ENCODE measurements at regions not wholly inside any gene's neighbourhood (a gene's known extent, or its start where the extent isn't known, plus 50 kb on each side); places are given as distances from the start of the nearest gene placed in this dataset.

DNA sequence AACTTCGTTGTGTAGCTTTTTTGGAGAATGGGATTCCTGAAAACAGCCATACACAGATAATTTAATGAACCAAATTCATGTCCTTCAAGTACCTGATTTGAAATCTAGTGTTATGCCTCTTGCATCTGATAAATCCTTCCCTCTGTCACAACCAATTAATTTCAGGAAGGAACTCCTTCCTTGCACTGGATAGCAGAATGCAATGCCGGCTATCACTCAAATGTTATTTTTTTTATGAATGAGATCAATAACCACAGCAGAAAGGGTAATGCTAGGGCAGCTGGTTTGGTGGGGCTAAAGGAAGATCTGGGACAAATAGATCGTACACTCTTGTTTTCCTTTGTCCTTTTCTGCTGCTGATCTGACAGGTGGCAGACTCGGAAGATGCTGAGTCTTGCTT, 899.5 kb upstream of the GYPC start:
- Histone ChIP-seq H3K27ac (ENCODE audit: low read length) (no peak overlapping the region), H3K4me3 (ENCODE audit: low read length) (no peak overlapping the region), H3K9me3 (replicated peaks; ENCODE audit: insufficient read depth, low read length) (no peaks in the 10 kb centered on the region), H3K79me2 (ENCODE audit: low read length) (no peaks in the 10 kb centered on the region), H3F3A (ENCODE audit: insufficient read depth, low read length) (no peaks in the 10 kb centered on the region), H3K9me2 (replicated peaks; ENCODE audit: insufficient read depth, low read length) (no peaks in the 10 kb centered on the region), H3K9ac (ENCODE audit: low read length) (no peak overlapping the region), H3K4me2 (ENCODE audit: low read depth, low read length) (no peak overlapping the region), H4K20me1 (ENCODE audit: insufficient read depth, low read length) (no peaks in the 10 kb centered on the region), H2AFZ (ENCODE audit: low read length) (no peak overlapping the region), H3K36me3 (replicated peaks; ENCODE audit: insufficient read depth, low read length) (no peaks in the 10 kb centered on the region), H3K27me3 (replicated peaks; ENCODE audit: insufficient read depth, low read length) (no peaks in the 10 kb centered on the region), H3K4me1 (ENCODE audit: low read length) (no peaks in the 10 kb centered on the region)
- DNase-seq = no peak
- TF ChIP-seq EZH2phosphoT487 (IDR thresholded peaks at IDR 0.05; ENCODE audit: low read length) = no peak
- TF ChIP-seq, protein P1, sequence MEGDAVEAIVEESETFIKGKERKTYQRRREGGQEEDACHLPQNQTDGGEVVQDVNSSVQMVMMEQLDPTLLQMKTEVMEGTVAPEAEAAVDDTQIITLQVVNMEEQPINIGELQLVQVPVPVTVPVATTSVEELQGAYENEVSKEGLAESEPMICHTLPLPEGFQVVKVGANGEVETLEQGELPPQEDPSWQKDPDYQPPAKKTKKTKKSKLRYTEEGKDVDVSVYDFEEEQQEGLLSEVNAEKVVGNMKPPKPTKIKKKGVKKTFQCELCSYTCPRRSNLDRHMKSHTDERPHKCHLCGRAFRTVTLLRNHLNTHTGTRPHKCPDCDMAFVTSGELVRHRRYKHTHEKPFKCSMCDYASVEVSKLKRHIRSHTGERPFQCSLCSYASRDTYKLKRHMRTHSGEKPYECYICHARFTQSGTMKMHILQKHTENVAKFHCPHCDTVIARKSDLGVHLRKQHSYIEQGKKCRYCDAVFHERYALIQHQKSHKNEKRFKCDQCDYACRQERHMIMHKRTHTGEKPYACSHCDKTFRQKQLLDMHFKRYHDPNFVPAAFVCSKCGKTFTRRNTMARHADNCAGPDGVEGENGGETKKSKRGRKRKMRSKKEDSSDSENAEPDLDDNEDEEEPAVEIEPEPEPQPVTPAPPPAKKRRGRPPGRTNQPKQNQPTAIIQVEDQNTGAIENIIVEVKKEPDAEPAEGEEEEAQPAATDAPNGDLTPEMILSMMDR (IDR thresholded peaks at IDR 0.05; ENCODE audit: low read length) = no peak
- TF ChIP-seq EZH2 (optimal IDR thresholded peaks at IDR 0.05; ENCODE audit: low read depth, low read length) = no peak

GRCh38 chr2:125796784-125797183, 859.2 kb upstream of the GYPC start:
- Histone ChIP-seq H3K9me3 (replicated peaks; ENCODE audit: insufficient read depth, low read length) (no peaks in the 10 kb centered on the region), H3F3A (ENCODE audit: insufficient read depth, low read length) (no peaks in the 10 kb centered on the region), H3K9me2 (replicated peaks; ENCODE audit: insufficient read depth, low read length) (no peaks in the 10 kb centered on the region), H3K4me3 (ENCODE audit: low read length) (no peak overlapping the region), H3K9ac (ENCODE audit: low read length) (no peak overlapping the region), H3K36me3 (replicated peaks; ENCODE audit: insufficient read depth, low read length) (no peaks in the 10 kb centered on the region), H3K79me2 (ENCODE audit: low read length) (no peaks in the 10 kb centered on the region), H3K27me3 (replicated peaks; ENCODE audit: insufficient read depth, low read length) (no peaks in the 10 kb centered on the region), H3K4me1 (ENCODE audit: low read length) (no peaks in the 10 kb centered on the region), H3K27ac (ENCODE audit: low read length) (no peak overlapping the region), H3K4me2 (ENCODE audit: low read depth, low read length) (no peak overlapping the region), H4K20me1 (ENCODE audit: insufficient read depth, low read length) (no peaks in the 10 kb centered on the region), H2AFZ (ENCODE audit: low read length) (no peak overlapping the region)
- TF ChIP-seq, protein P1 (IDR thresholded peaks at IDR 0.05; ENCODE audit: low read length) = no peak
- TF ChIP-seq EZH2 (optimal IDR thresholded peaks at IDR 0.05; ENCODE audit: low read depth, low read length) = no peak
- no peak for TF ChIP-seq EZH2phosphoT487 (IDR thresholded peaks at IDR 0.05; ENCODE audit: low read length)
- no peak for DNase-seq

DNA sequence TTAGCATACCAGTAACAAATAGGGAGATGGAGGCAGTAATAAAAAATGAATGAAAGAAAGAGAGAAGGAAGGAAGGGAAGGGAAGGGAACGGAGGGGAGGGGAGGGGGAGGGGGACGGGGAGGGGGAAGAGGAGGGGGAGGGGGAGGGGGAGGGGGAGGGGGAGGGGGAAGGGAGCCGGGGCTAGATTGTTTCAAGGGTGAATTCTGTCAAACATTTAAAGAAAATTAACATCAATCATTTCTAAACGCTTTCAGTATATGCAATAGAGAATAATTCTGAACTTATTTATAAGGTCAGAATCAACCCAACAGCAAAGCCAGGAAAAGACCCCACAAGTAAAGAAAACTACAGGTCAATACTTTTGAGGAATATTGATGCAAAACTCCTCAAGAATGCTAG, 858.8 kb upstream of the GYPC start:
- Histone ChIP-seq H4K20me1 (ENCODE audit: insufficient read depth, low read length) (no peaks in the 10 kb centered on the region), H3K9me3 (replicated peaks; ENCODE audit: insufficient read depth, low read length) (no peaks in the 10 kb centered on the region), H3K9me2 (replicated peaks; ENCODE audit: insufficient read depth, low read length) (no peaks in the 10 kb centered on the region), H3F3A (ENCODE audit: insufficient read depth, low read length) (no peaks in the 10 kb centered on the region), H3K9ac (ENCODE audit: low read length) (no peak overlapping the region), H3K27ac (ENCODE audit: low read length) (no peak overlapping the region), H3K36me3 (replicated peaks; ENCODE audit: insufficient read depth, low read length) (no peaks in the 10 kb centered on the region), H3K27me3 (replicated peaks; ENCODE audit: insufficient read depth, low read length) (no peaks in the 10 kb centered on the region), H2AFZ (ENCODE audit: low read length) (no peak overlapping the region), H3K4me1 (ENCODE audit: low read length) (no peaks in the 10 kb centered on the region), H3K79me2 (ENCODE audit: low read length) (no peaks in the 10 kb centered on the region), H3K4me3 (ENCODE audit: low read length) (no peak overlapping the region), H3K4me2 (ENCODE audit: low read depth, low read length) (no peak overlapping the region)
- no peak for DNase-seq
- TF ChIP-seq, protein P1 (IDR thresholded peaks at IDR 0.05; ENCODE audit: low read length) = no peak
- TF ChIP-seq EZH2phosphoT487 (IDR thresholded peaks at IDR 0.05; ENCODE audit: low read length) (no peak), EZH2 (optimal IDR thresholded peaks at IDR 0.05; ENCODE audit: low read depth, low read length) (no peak)
